ENCODE measurements at regions not wholly inside any gene's neighbourhood (a gene's known extent, or its start where the extent isn't known, plus 50 kb on each side); places are given as distances from the start of the nearest gene placed in this dataset.

DNA sequence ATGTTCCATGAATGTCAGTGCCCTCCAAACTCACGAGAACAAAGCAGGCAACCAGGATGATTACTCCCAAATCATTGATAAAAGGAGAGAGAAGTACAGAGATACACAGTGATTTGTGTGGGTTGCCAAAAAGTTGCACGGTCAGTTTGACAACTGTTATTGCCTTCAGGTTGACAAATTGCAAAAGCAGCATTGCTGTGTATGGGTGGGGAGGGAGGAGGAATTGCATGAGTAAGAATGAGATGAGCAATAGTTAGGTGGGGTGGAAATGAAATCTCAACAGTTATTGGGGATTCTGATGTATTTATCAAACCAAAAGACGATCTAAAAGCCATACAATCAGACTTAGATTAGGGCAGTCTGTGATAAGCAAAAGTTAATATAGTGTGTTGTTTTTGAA is 93.7 kb downstream of the NTMT2 start:
- TF ChIP-seq, protein P1, sequence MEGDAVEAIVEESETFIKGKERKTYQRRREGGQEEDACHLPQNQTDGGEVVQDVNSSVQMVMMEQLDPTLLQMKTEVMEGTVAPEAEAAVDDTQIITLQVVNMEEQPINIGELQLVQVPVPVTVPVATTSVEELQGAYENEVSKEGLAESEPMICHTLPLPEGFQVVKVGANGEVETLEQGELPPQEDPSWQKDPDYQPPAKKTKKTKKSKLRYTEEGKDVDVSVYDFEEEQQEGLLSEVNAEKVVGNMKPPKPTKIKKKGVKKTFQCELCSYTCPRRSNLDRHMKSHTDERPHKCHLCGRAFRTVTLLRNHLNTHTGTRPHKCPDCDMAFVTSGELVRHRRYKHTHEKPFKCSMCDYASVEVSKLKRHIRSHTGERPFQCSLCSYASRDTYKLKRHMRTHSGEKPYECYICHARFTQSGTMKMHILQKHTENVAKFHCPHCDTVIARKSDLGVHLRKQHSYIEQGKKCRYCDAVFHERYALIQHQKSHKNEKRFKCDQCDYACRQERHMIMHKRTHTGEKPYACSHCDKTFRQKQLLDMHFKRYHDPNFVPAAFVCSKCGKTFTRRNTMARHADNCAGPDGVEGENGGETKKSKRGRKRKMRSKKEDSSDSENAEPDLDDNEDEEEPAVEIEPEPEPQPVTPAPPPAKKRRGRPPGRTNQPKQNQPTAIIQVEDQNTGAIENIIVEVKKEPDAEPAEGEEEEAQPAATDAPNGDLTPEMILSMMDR (IDR thresholded peaks at IDR 0.05), result no peak
- TF ChIP-seq POLR2AphosphoS5 (IDR thresholded peaks at IDR 0.05), result no peak

All from gastroesophageal sphincter (tissue), 3 donors.